GM18505 (cell line): ENCODE measurements at regions not wholly inside any gene's neighbourhood (a gene's known extent, or its start where the extent isn't known, plus 50 kb on each side); places are given as distances from the start of the nearest gene placed in this dataset.

Experiments
- ATAC-seq: cut with Tn5 transposase; IDR thresholded peaks from one replicate; pipeline ENCODE4 v1.9.1; 2021; ENCODE audit not compliant: unreplicated experiment
- POLR2A ChIP-seq: IDR thresholded peaks from 4 replicates; pipeline ENCODE4 v1.6.1; 2011; ENCODE audit warnings: borderline replicate concordance; ENCODE audit not compliant: insufficient read depth, insufficient read length; ENCODE audit errors: extremely low read depth

DNA sequence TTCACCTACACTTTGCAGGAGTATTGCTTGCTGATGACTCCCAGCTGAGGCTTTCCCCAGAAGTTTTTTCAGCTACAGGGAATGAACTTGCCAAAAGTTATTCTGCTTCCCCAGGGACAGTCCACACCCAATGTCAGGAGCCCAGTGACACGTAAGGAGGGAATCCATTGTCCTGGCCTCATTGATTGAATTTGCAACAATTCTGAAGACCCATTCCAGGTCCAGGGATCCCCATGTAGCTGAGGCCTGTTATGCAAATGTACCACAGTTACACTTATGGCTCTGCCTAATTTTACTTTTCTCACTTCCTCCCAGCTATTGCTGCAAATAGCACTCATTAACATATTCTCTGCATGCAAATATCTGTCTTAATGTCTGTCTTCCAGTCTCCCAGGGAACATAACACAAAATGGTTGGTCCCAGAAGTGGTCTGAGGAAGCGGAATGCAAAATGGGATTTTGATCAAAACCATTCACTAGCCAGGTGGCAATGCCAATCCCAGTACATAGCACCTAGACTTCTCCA lies 113.7 kb upstream of the ACTRT1 start:
- no peak for TF ChIP-seq POLR2A
- ATAC-seq: no peak

DNA sequence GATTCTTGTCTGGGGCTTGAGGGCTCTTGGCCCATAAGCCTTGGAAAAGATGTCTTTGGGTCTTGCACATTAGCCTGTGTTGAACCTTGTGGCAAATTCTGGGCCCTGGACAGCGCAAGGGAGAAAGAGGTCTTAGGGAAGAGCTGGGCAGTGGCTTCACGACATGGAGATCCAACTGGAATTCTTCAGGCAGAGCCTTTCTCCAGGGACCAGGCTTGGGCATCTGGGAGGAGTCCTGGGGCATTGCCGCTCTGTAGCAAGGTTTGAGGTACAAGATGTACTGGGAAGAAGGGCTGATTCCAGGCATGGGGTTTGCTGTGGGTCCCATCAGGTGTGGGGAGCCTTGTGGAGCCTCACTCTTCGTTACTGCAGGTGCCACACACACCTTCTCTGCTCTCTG lies 104.0 kb upstream of the ACTRT1 start:
- ATAC-seq: no peak
- no peak for TF ChIP-seq POLR2A

DNA sequence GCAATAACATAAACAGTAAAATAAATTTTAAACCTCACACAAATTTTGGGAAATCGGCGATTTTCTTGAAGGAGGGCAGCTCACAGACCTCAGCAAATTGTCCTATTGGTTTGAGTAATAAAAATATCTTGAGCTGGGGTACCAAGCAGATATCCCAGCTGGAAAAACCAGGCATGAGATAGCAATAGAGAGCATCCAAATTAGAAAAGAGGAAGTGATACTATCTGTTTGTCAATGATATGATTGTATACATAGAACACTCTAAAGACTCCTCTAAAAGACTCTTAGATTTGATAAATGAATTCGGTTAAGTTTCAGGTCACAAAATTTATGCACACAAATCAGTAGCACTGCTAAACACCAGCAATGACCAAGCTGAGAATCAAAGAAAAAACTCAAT lies 90.5 kb upstream of the ACTRT1 start:
- TF ChIP-seq POLR2A: no peak
- ATAC-seq: no peak

DNA sequence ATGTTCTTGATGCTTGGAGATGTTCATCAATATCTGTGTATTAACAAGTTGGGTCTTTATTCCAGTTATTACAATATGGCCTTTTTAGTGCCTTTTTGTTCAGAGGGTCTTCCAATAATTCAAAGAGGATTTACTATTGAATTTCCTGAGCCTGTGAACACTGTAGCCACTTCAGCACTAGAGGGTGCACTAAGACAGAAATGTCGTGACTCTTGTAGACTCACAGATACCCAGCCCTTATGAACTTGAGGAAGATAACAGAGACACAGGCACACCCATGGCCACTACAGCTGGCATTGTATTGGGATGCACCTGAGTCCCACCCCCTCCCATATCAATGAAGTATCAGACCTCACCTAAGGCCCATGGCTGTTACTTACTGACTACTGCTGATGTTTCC lies 54.4 kb upstream of the ACTRT1 start:
- no peak for TF ChIP-seq POLR2A
- no peak for ATAC-seq

DNA sequence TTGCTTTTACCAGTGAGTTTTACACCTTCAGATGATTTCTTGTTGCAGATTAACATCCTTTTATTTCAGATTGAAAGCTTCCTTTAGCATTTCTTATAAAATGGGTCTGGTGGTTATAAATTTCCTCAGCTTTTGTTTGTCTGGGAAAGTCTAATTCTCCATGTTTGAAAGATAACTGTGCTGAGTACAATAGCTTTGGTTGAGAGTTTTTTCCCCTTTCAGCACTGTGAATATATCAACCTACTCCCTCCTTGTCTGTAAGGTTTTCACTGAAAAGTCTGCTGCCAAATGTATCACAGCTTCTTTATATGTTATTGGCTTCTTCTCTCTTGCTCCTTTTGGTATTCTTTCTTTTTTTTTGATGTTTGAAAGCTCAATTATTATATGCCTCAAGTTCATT lies 53.5 kb upstream of the ACTRT1 start:
- no peak for ATAC-seq
- no peak for TF ChIP-seq POLR2A
